ENCODE measurements at regions not wholly inside any gene's neighbourhood (a gene's known extent, or its start where the extent isn't known, plus 50 kb on each side); places are given as distances from the start of the nearest gene placed in this dataset.

DNA sequence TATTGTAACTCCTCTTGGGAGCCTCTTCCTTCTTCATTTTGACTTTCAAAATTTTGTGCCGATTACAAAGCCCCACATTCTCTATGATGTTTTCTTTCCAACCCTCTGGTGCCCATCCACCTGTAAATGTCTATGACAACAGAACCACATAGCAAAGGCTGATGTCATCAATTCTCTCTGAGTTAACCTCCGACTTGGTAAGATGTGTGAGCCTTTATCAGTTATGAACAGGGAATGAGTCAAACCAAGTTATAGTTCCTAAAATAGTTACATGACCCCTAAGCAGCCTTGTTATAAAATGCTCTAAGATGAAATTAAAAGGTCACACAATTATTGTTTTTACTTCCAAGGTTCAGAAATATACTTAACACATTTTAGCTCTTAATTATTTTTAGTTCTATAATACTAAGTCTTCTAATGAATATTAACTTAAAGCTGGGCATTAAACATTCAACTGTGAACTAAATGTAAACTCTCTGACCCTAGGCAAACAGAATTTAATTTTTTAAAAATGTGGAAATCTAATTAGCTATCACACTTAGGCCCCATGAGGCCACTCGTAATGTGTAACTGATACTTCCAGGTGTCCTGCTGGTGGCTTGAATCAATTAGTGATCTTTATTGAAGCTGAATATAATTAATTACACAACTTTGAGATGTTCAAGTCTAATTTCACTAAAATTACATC, 102.3 kb upstream of the CYRIA start:
- no peak overlapping the region for H3K27ac Mint-ChIP-seq
- TF ChIP-seq CTCF (IDR thresholded peaks at IDR 0.05; ENCODE audit: unreplicated experiment in 3 of 3) = no peak
- peaks cover 11% of the 10 kb centered on the region for H3K27me3 Mint-ChIP-seq (ENCODE audit: low read depth)
- H3K9me3 Mint-ChIP-seq = peaks cover 4% of the 10 kb centered on the region
- H3K4me3 Mint-ChIP-seq = no peak overlapping the region
- no peaks in the 10 kb centered on the region for H3K4me1 Mint-ChIP-seq
- no peaks in the 10 kb centered on the region for H3K36me3 Mint-ChIP-seq (ENCODE audit: low read depth)

DNA sequence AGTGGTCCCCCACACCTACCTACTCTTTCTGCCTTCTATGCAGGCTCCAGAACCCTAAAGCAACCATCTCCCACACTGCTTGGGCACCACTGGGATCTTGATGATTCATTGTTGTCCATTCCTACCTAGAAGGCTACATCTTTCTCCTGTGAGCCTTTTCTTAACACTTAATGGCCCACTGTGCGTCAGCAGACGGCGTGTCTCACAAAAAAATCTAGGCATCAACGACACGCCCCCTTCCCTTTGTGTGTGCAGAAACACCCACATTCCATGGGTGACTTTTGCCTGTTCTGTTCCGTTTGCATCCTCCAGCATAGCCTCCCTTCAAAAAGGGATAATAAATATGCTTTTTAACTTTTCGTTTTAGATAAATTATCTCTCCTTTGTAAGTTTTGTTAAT, 99.7 kb upstream of the CYRIA start:
- Mint-ChIP-seq H3K4me3 (no peak overlapping the region), H3K9me3 (peaks cover 4% of the 10 kb centered on the region), H3K4me1 (no peaks in the 10 kb centered on the region), H3K27ac (no peak overlapping the region), H3K36me3 (ENCODE audit: low read depth) (no peaks in the 10 kb centered on the region), H3K27me3 (ENCODE audit: low read depth) (no peaks in the 10 kb centered on the region)
- TF ChIP-seq CTCF (IDR thresholded peaks at IDR 0.05; ENCODE audit: unreplicated experiment in 3 of 3) = no peak

GRCh38 chr2:16764487-16764886, 98.9 kb upstream of the CYRIA start:
- H3K36me3 Mint-ChIP-seq (ENCODE audit: low read depth) = no peaks in the 10 kb centered on the region

DNA sequence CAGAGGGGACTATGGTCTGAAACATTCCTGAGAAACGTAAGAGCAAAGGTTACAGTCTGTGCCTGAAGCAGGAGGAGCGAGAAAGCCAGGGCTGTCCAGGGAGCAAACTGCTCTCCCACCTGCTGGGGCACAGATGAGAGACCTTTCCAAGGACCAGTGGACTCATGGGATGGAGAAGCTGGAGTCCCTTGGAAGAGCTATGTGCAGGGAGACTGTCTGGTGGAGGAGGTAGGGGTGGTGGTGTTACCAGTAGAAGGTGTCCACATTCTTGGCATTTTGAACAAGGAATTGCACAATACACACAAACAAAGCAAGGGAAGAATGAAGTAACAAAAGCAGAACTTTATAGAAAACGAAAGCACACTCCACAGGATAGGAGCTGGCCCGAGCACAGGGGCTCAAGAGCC, 97.9 kb upstream of the CYRIA start:
- Mint-ChIP-seq H3K27me3 (ENCODE audit: low read depth) (no peaks in the 10 kb centered on the region), H3K4me3 (no peak overlapping the region), H3K4me1 (no peaks in the 10 kb centered on the region), H3K27ac (no peak overlapping the region), H3K36me3 (ENCODE audit: low read depth) (no peaks in the 10 kb centered on the region), H3K9me3 (peaks cover 4% of the 10 kb centered on the region)
- no peak for TF ChIP-seq CTCF (IDR thresholded peaks at IDR 0.05; ENCODE audit: unreplicated experiment in 3 of 3)

More at GRCh38 chr2:16764487-16764886, 98.9 kb upstream of the CYRIA start:
- no peaks in the 10 kb centered on the region for H3K4me1 Mint-ChIP-seq
- H3K9me3 Mint-ChIP-seq = peaks cover 4% of the 10 kb centered on the region
- H3K4me3 Mint-ChIP-seq = no peak overlapping the region
- no peak overlapping the region for H3K27ac Mint-ChIP-seq
- no peak for TF ChIP-seq CTCF (IDR thresholded peaks at IDR 0.05; ENCODE audit: unreplicated experiment in 3 of 3)
- H3K27me3 Mint-ChIP-seq (ENCODE audit: low read depth) = no peaks in the 10 kb centered on the region

GRCh38 chr2:16763056-16763455, 97.4 kb upstream of the CYRIA start:
- no peak for TF ChIP-seq CTCF (IDR thresholded peaks at IDR 0.05; ENCODE audit: unreplicated experiment in 3 of 3)
- H3K9me3 Mint-ChIP-seq = peaks cover 4% of the 10 kb centered on the region
- no peaks in the 10 kb centered on the region for H3K4me1 Mint-ChIP-seq
- H3K36me3 Mint-ChIP-seq (ENCODE audit: low read depth) = no peaks in the 10 kb centered on the region
- no peaks in the 10 kb centered on the region for H3K27me3 Mint-ChIP-seq (ENCODE audit: low read depth)
- no peak overlapping the region for H3K4me3 Mint-ChIP-seq
- H3K27ac Mint-ChIP-seq = no peak overlapping the region

DNA sequence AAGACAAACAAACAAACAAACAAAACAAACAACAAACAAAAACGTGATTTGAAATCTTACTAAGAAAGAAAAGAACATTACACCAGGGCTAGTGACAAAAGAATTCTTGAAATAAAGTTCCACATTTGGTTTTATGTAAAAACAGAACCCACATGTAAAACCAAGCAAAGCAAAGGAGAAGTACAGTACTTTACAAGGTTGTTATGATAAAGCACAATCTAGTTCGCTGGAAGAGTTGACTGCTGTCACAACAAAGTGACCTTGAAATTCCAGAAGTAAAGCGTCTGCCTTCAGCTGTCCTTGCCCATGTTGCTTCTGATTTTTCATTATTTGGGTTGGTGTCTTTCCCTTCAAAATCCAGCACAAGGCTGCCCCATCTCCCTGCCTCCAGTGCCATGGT, 94.8 kb upstream of the CYRIA start:
- no peak overlapping the region for H3K27ac Mint-ChIP-seq
- H3K36me3 Mint-ChIP-seq (ENCODE audit: low read depth) = no peaks in the 10 kb centered on the region

More for the DNA sequence above, 94.8 kb upstream of the CYRIA start:
- Mint-ChIP-seq H3K27me3 (ENCODE audit: low read depth) (peaks cover 6% of the 10 kb centered on the region), H3K4me1 (peaks cover 19% of the 10 kb centered on the region), H3K4me3 (no peak overlapping the region), H3K9me3 (no peaks in the 10 kb centered on the region)
- no peak for TF ChIP-seq CTCF (IDR thresholded peaks at IDR 0.05; ENCODE audit: unreplicated experiment in 3 of 3)
